Peyer's patch (tissue), 4 donors: ENCODE measurements at regions not wholly inside any gene's neighbourhood (a gene's known extent, or its start where the extent isn't known, plus 50 kb on each side); places are given as distances from the start of the nearest gene placed in this dataset.

Experiments used
- DNase-seq, 3 donors: peaks; one replicate each; pipeline ENCODE4 v3.0.0-alpha.2; 2017 to 2019
- H3K27ac ChIP-seq, 4 donors: fragments of 200-600 bp; sonication (generic); one replicate each; pipeline ENCODE4 v1.5.1; 2016 to 2019
- H3K27me3 ChIP-seq, 2 donors: fragments of 200-600 bp; sonication (generic); one replicate each; pipeline ENCODE4 v1.5.1; 2019
- H3K36me3 ChIP-seq, 3 donors: fragments of 200-600 bp; sonication (generic); one replicate each; pipeline ENCODE4 v1.5.1; 2016 to 2019
- H3K4me1 ChIP-seq, 4 donors: fragments of 200-600 bp; sonication (generic); one replicate each; pipeline ENCODE4 v1.5.1; 2016 to 2019
- H3K4me3 ChIP-seq, 4 donors: fragments of 200-600 bp; sonication (generic); 1 replicate in 3 of 4; 2 replicates in 1 of 4; pipeline ENCODE4 v1.5.1; 2016 to 2019; ENCODE audit warnings: mild to moderate bottlenecking in 1 of 4
- H3K9me3 ChIP-seq, 4 donors: fragments of 200-600 bp; sonication (generic); one replicate each; pipeline ENCODE4 v1.5.1; 2016 to 2019; ENCODE audit warnings: mild to moderate bottlenecking in 1 of 4
- POLR2A ChIP-seq, 2 donors: fragments of 450-650 bp; IDR thresholded peaks; one replicate each; pipeline ENCODE4 v1.5.1; 2017; ENCODE audit warnings: antibody characterized with exemption in 2 of 2, mild to moderate bottlenecking in 2 of 2, moderate library complexity in 2 of 2
- TF ChIP-seq, protein P1 (sequence below), 6 experiments: fragments of 450-650 bp in 4 of 6; fragments of 200-600 bp in 2 of 6; sonication (generic) in 1 of 6; IDR thresholded peaks; one replicate each; pipeline ENCODE4 v1.5.1; 2017 to 2019; ENCODE audit warnings: antibody characterized with exemption in 6 of 6, mild to moderate bottlenecking in 3 of 6, moderate library complexity in 1 of 6

DNA sequence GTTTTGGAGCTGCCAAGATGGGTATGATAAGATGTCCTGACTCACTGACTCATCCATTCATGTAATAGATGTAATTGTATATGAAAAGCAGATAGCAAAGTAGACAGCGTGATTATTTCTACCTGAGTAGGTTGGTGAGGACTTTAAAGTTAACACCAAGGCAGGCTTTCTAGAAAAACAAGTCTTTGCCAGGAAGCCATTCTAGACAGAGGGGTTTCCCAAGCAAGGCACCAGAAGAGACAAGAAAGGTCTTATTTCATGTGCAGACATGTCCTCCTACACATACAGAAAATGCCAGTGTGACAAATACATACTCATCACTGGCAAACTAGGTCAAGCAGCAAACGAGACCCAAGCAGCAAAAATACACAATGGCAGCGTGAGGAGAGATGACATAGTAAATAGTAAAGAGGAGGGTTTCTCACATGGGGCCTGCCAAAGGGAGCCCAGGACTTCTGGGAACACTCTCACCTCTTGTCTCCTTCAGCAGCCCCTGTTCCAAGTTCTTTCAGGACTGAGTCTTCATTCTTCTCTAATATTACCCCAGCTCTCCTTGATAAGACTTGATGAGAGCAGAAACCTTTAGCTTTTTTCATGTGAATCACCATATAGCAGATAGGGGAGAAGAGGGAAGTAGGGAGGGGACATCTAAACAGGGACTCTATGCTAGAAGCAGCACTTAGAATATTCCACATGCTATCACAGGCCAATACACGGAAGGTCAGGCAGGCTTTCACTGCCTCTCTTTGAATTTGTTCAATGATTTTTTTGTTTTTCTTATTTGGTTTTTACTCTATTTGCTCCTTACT lies 114.6 kb upstream of the ATP1B1 start:
- H3K27me3 ChIP-seq: no peaks in the 10 kb centered on the region
- H3K36me3 ChIP-seq: no peaks in the 10 kb centered on the region
- no peak overlapping the region for H3K27ac ChIP-seq
- no peak for DNase-seq
- no peak for TF ChIP-seq POLR2A (IDR thresholded peaks at IDR 0.05)
- TF ChIP-seq, protein P1, sequence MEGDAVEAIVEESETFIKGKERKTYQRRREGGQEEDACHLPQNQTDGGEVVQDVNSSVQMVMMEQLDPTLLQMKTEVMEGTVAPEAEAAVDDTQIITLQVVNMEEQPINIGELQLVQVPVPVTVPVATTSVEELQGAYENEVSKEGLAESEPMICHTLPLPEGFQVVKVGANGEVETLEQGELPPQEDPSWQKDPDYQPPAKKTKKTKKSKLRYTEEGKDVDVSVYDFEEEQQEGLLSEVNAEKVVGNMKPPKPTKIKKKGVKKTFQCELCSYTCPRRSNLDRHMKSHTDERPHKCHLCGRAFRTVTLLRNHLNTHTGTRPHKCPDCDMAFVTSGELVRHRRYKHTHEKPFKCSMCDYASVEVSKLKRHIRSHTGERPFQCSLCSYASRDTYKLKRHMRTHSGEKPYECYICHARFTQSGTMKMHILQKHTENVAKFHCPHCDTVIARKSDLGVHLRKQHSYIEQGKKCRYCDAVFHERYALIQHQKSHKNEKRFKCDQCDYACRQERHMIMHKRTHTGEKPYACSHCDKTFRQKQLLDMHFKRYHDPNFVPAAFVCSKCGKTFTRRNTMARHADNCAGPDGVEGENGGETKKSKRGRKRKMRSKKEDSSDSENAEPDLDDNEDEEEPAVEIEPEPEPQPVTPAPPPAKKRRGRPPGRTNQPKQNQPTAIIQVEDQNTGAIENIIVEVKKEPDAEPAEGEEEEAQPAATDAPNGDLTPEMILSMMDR (IDR thresholded peaks at IDR 0.05): no peak
- no peak overlapping the region for H3K4me3 ChIP-seq
- H3K4me1 ChIP-seq: no peaks in the 10 kb centered on the region
- H3K9me3 ChIP-seq: no peaks in the 10 kb centered on the region

DNA sequence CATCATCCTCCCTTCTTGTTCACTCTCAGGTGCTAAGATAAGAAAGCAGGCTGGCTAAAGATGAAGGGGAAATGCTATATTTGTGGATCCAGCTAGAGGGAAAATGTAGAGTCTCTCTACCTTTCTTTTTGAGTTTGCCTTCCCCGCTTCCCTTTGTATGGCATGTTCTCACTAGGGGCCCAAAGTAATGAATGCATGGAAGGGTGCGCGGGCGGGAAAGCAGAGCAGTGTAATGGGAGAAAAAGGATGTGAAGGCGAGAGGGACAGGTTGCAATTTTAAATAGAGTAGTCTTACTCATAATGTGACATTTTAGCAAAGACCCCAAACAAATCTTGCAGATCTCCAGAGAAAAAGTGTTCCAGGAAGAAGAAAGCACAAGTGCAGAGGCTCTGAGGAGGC lies 105.1 kb upstream of the ATP1B1 start:
- H3K9me3 ChIP-seq: no peaks in the 10 kb centered on the region
- H3K27me3 ChIP-seq: no peaks in the 10 kb centered on the region
- H3K4me3 ChIP-seq: no peak overlapping the region
- no peaks in the 10 kb centered on the region for H3K36me3 ChIP-seq
- H3K27ac ChIP-seq: no peak overlapping the region
- DNase-seq: no peak
- no peaks in the 10 kb centered on the region for H3K4me1 ChIP-seq
- TF ChIP-seq POLR2A (IDR thresholded peaks at IDR 0.05): no peak
- TF ChIP-seq, protein P1 (IDR thresholded peaks at IDR 0.05): no peak

DNA sequence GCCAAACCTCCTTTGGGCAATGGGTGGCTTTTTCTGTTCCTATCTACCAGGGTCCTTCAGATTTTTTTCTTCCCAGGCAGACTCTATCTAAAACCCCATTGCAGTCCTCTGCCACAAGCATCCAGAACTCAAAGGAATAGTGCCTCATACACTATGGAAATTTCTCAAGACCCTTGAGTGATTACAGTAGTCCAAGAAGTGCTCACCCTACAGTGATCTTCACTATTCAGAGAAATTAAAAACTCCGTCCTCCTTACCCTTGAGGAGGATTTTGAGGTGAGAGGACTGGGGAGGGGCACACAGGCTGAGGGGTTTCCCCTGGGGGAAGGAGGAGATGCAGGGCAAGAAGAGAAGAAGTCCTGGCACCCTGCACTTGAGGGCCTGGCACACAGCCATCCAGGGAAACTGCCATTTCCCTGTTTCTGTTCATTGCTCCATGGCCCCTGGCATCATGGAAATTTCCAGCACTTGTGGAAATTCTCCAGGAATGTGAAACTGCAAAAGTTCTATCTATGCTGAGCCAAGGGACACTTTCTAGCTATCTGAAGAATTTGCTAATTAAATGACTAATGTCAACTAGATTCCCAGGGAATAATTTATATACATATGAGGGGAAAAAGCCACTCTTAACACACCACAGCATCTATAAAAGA lies 102.5 kb upstream of the ATP1B1 start:
- no peak overlapping the region for H3K4me3 ChIP-seq
- no peak for DNase-seq
- no peaks in the 10 kb centered on the region for H3K4me1 ChIP-seq
- no peaks in the 10 kb centered on the region for H3K36me3 ChIP-seq
- TF ChIP-seq, protein P1 (IDR thresholded peaks at IDR 0.05): no peak
- TF ChIP-seq POLR2A (IDR thresholded peaks at IDR 0.05): no peak
- H3K9me3 ChIP-seq: no peaks in the 10 kb centered on the region
- no peak overlapping the region for H3K27ac ChIP-seq
- H3K27me3 ChIP-seq: no peaks in the 10 kb centered on the region

DNA sequence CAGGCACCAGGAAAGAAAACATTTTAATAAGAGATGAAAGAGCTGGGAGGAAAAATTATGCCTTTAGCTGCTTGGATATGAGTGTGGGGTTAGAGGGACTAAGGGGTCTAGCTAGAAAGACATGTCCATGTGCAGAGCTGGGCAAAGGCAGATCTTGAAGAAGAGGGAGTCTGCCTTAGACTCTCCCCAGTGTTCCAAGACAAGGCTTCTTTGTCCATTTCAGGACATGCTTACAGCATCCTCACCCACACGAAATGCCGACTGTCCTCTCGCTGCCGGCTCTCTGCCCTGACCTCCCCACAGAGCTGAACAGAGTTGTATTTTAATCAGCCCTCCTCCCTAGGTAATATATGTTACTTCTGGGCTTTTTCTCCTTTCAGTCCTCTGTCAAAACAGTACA lies 100.7 kb upstream of the ATP1B1 start:
- DNase-seq: no peak
- H3K27me3 ChIP-seq: no peaks in the 10 kb centered on the region
- no peak for TF ChIP-seq POLR2A (IDR thresholded peaks at IDR 0.05)
- TF ChIP-seq, protein P1 (IDR thresholded peaks at IDR 0.05): no peak
- H3K4me3 ChIP-seq: no peak overlapping the region
- no peak overlapping the region for H3K27ac ChIP-seq
- H3K9me3 ChIP-seq: no peaks in the 10 kb centered on the region
- no peaks in the 10 kb centered on the region for H3K36me3 ChIP-seq
- no peaks in the 10 kb centered on the region for H3K4me1 ChIP-seq

DNA sequence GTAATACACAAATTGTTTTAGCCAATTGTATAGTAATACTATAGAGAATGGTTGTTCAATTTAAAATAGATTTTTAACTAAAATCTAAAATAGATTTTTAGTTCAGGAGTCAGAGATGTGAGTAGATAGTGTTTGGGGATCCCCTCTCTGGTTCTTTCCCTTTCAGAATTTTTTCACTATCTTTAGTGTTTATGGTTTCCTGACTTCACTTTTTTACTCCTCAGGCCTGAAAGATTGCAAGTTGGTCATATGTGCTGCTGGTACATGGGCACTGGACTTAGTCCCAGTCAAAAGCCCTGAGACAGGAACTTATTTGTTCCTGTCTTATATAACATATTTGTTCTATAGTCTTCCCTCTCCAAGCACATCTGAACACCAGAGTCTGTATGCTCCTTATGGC lies 96.8 kb upstream of the ATP1B1 start:
- Histone ChIP-seq H3K36me3 (no peaks in the 10 kb centered on the region), H3K4me3 (no peak overlapping the region), H3K4me1 (no peaks in the 10 kb centered on the region), H3K9me3 (no peaks in the 10 kb centered on the region), H3K27me3 (no peaks in the 10 kb centered on the region), H3K27ac (no peak overlapping the region)
- TF ChIP-seq, protein P1 (IDR thresholded peaks at IDR 0.05): no peak
- TF ChIP-seq POLR2A (IDR thresholded peaks at IDR 0.05): no peak
- DNase-seq: no peak
